GM18868 (cell line): ENCODE measurements at regions not wholly inside any gene's neighbourhood (a gene's known extent, or its start where the extent isn't known, plus 50 kb on each side); places are given as distances from the start of the nearest gene placed in this dataset.

Experiments used
- ATAC-seq: cut with Tn5 transposase; IDR thresholded peaks from one replicate; pipeline ENCODE4 v1.9.1; 2021; ENCODE audit warnings: mild to moderate bottlenecking, moderate library complexity; ENCODE audit not compliant: unreplicated experiment

- ATAC-seq: no peak
These were observed 1469.5 kb upstream of the CELF2 start for GRCh38 chr10:9547936-9548904.

DNA sequence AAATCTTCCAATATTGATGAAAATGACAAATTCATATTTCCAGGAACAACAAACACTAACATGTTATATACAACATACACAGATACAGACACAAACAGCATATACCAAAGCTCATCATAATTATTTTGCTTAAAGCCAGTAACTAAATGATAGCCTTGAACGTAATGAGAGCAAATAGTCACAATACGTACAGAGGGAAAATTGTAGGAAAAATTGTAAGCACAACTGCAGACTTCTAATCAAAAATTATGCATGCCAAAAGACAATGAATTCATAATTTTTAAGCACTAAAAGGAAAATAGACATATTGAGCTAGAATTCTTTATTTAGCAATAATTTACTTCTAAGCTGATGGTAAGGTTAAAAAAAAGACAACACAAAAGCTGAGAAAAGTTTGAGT, 1466.9 kb upstream of the CELF2 start:
- no peak for ATAC-seq

- no peak for ATAC-seq
These were observed 1463.4 kb upstream of the CELF2 start for GRCh38 chr10:9554321-9554720.

DNA sequence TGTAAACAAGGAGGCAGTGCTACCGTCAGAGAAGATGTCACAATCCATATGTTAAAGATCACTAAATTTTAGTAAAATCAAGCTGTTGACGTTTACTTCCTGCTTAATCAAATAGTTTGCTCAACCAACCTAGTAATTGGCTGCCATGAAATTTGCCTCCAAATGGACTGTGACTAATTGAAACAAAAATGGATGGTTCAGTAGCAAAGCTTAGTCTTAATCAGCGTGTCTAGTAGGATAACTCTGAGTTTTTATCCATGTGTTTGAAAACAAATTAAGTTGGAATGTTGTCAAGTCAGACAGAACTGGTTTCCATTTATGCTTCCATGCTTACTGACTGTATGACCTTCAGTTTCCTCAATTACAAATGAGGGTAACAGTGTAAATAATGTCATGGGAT, 1456.7 kb upstream of the CELF2 start:
- no peak for ATAC-seq

DNA sequence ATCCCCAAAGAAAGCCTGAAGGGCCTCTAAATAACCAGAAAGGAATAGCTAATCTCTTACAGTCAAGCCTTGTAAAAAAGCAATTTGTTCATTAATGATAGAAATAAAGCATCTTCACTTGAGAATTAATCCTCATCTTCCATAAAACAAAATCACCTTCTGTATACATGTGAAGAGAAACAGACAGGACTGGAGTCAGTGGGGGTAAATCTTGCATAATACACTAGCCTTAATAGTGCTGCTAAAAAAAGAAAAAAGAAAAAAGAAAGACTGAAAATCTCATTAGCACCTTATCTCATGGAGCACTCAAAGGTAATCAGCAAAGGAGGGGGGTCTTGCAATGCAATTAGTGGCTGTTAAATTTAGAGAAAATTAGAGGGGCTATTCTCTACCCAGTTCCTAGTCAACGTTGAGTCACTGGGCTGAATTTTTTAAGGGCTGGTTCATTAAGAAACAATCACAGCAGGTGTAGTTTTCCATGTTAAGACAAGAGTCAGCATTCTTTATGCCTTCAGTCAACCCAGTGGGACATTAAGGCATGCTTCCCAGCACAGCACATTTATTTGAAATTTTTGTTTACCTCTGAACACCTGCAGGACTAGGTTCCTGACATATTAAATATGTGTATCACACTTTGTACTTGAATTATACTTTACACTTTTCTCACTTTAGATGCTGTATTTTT, 1455.7 kb upstream of the CELF2 start:
- ATAC-seq: no peak

GRCh38 chr10:9577746-9578145, 1439.9 kb upstream of the CELF2 start:
- no peak for ATAC-seq

DNA sequence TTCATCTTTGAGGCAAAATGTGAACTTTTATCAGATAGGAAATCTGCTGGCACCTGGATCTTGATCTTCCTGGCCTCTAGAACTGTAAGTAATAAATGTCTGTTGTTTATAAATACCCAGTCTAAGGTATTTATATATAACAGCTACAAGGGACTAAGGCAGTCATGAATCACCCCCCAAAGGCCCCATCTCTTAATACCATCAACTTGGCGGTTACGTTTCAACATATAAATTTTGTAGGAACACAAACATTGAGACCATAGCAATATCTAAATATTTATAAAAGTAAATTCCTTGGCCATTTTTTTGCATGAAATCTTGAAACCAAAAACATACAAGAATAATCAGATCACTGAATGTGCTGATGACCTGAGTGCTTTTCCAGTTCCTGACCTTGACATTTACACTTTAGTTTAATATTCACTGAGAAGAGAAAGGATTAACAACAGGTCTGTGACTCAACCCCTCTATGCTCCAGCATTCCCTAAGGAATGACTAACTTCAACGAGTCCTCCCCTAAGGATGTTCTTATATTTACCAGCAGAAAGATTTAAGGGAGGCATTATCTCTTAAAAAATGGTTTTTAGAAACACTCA, 1438.5 kb upstream of the CELF2 start:
- no peak for ATAC-seq

GRCh38 chr10:9582803-9583202, 1434.9 kb upstream of the CELF2 start:
- ATAC-seq: peak; percentile 70

DNA sequence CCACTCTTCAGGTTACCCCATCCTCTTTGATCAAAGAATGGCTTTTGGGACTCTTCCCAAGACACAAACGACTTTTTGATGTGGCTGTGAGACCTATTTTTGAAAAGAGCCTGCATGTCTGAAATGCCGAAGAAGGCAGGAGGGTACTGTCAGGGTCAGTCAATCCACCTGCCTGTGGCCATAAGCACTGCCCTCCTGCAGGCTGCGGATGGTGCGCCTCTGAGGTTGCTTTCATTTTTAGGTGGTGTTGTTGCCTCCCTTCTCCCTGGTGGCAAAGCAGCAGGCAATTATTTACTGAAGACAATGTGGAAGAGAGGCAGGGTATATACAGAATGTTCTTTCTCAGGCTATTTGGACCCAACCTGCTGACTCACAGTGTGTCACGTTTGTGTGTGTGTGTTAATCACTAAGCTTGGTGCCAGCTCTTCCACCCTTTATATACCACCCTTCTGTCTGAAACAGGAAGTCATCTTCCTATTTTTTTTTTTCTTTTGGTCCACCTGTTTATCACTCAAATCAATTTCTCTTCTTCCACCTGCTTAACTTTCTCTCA, 1421.2 kb upstream of the CELF2 start:
- no peak for ATAC-seq

- no peak for ATAC-seq
These were observed 1414.7 kb upstream of the CELF2 start for GRCh38 chr10:9602998-9603397.

- no peak for ATAC-seq
These were observed 1413.7 kb upstream of the CELF2 start for GRCh38 chr10:9603972-9604371.

GRCh38 chr10:9605231-9605630, 1412.4 kb upstream of the CELF2 start:
- ATAC-seq: no peak

DNA sequence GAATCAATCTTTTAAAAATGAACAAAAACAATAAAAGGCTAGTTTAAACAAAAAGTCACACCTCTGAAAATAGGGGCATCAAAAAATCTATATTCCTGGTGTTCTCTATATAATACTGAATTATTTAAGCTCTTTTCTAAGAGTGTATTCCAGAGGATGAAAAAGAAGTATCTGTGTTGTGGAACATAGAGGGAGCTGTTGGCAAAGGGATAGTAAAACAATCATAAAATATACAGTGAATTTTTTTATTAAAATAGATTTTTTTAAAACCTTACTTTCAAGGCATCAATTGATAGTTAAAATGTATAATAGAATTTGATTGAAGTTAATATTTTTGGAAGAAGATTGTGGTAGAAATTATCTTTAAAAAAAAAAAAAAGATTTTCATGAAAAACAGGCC, 1409.1 kb upstream of the CELF2 start:
- no peak for ATAC-seq

GRCh38 chr10:9613338-9614075, 1404.2 kb upstream of the CELF2 start:
- ATAC-seq: peak; percentile 96

DNA sequence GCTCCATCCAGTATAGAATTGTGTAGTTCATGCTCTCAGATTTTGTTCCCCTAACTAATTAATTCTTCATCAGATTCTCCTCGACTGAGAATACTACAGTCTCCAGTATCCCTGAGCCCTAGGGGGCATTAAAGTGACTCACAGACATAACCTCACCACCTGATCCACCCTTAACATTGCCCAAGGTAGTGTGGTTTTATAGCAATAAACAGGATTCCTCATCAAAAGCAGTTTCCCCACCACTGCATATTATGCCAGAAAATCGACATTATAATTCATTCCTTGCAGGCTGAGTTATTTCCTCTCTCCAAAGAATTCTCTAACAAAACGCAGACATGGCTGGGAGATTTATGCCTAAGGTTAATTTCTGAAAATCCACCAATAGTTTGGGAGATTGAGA, 1402.5 kb upstream of the CELF2 start:
- ATAC-seq: no peak

DNA sequence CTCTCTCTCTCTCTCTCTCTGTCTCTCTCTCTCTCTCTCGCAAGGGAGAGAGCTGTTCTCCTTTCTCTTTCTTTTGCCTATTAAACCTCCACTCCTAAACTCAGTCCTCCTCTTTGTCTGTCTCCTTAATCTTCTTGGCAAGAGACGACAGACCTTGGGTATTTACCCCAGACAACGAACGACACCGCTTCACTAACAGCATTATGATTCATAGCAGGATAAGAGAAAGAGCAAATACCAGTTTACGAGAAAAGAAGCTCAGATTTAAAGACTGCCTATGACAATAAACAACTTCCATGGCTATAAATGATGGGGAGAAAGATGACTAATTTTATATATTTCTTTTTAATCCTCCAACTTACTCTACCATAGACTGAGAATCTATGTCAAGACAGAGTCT, 1396.5 kb upstream of the CELF2 start:
- ATAC-seq: no peak

- ATAC-seq: no peak
These were observed 1392.4 kb upstream of the CELF2 start for GRCh38 chr10:9625304-9625703.

- no peak for ATAC-seq
These were observed 1383.2 kb upstream of the CELF2 start for GRCh38 chr10:9634466-9634865.

- ATAC-seq: no peak
These were observed 1382.0 kb upstream of the CELF2 start for GRCh38 chr10:9635691-9636090.

GRCh38 chr10:9636216-9636615, 1381.5 kb upstream of the CELF2 start:
- no peak for ATAC-seq

- no peak for ATAC-seq
These were observed 1373.9 kb upstream of the CELF2 start for GRCh38 chr10:9643782-9644181.
